H1 (cell line): ENCODE measurements at regions not wholly inside any gene's neighbourhood (a gene's known extent, or its start where the extent isn't known, plus 50 kb on each side); places are given as distances from the start of the nearest gene placed in this dataset.
A peak's percentile ranks its signal among the peaks of the same experiment; 100 is the strongest.

ENCODE experiments used
- CTCF ChIA-PET: fragments of 300-600 bp; sonication (Branson Sonifier 250); formaldehyde crosslinking; loops from one replicate; lab custom pipeline; 2021; ENCODE audit not compliant: partially characterized antibody; lab: Charles Lee
- POLR2A ChIA-PET: fragments of 300-600 bp; sonication (Branson Sonifier 250); formaldehyde crosslinking; loops from one replicate; lab custom pipeline; 2021; ENCODE audit warnings: inconsistent platforms; ENCODE audit not compliant: partially characterized antibody; lab: Charles Lee
- DNase-seq, 2 experiments: peaks; one replicate each; pipeline versions ENCODE4 v3.0.0 to v3.0.0-alpha.2; 2010 to 2022; ENCODE audit warnings: low spot score in 2 of 2, low read depth in 1 of 2, mixed read lengths in 1 of 2
- FAIRE-seq: peaks from 2 replicates; lab custom pipeline; 2011; peaks lifted over from hg19 to GRCh38; lab: Jason Lieb, UNC
- H2AFZ ChIP-seq: 2 replicates; pipeline ENCODE4 v1.8.1; 2012; ENCODE audit warnings: low read length, inconsistent platforms
- H2AK5ac ChIP-seq: 2 replicates; pipeline ENCODE4 v1.6.1; 2013; ENCODE audit warnings: low read depth, low read length
- H2BK120ac ChIP-seq: replicated peaks from 2 replicates; pipeline ENCODE3; 2013; ENCODE audit warnings: low read depth, low read length, inconsistent platforms
- H2BK12ac ChIP-seq: 2 replicates; pipeline ENCODE4 v1.6.1; 2013; ENCODE audit warnings: low read depth, low read length
- H2BK15ac ChIP-seq: 2 replicates; pipeline ENCODE4 v1.6.1; 2013; ENCODE audit warnings: low read length
- H2BK20ac ChIP-seq: 2 replicates; pipeline ENCODE4 v1.6.1; 2013; ENCODE audit warnings: low read length
- H2BK5ac ChIP-seq: 2 replicates; pipeline ENCODE4 v1.6.1; 2013; ENCODE audit warnings: low read depth, low read length
- H3K14ac ChIP-seq: 2 replicates; pipeline ENCODE4 v1.6.1; 2013; ENCODE audit warnings: inconsistent platforms; ENCODE audit not compliant: insufficient read length
- H3K18ac ChIP-seq: 2 replicates; pipeline ENCODE4 v1.6.1; 2013; ENCODE audit warnings: low read length; ENCODE audit errors: extremely low read depth
- H3K23ac ChIP-seq: 2 replicates; pipeline ENCODE4 v1.6.1; 2013; ENCODE audit warnings: inconsistent platforms; ENCODE audit not compliant: insufficient read length
- H3K23me2 ChIP-seq: 2 replicates; pipeline ENCODE4 v1.6.1; 2013; ENCODE audit warnings: low read depth, low read length
- H3K27ac ChIP-seq: 2 replicates; pipeline ENCODE4 v1.6.1; 2011; ENCODE audit warnings: low read depth, low read length, inconsistent platforms
- H3K27me3 ChIP-seq, 4 experiments: replicated peaks in 1 of 4; 1 replicate in 1 of 4; 2 replicates in 3 of 4; pipeline versions ENCODE4 v1.6.1 to v1.8.1; 2011 to 2013; ENCODE audit warnings: low read length in 3 of 4, mild to moderate bottlenecking in 3 of 4, inconsistent platforms in 2 of 4, mixed read lengths in 2 of 4, moderate library complexity in 1 of 4; ENCODE audit not compliant: control insufficient read depth in 3 of 4, insufficient read depth in 3 of 4; ENCODE audit errors: extremely low read depth in 1 of 4
- H3K36me3 ChIP-seq, 4 experiments: 2 replicates each; pipeline versions ENCODE4 v1.6.1 to v1.8.1; 2011 to 2013; ENCODE audit warnings: mild to moderate bottlenecking in 4 of 4, low read length in 3 of 4, moderate library complexity in 2 of 4, control low read depth in 1 of 4, inconsistent platforms in 1 of 4; ENCODE audit not compliant: insufficient read depth in 4 of 4, control insufficient read depth in 2 of 4
- H3K4ac ChIP-seq: replicated peaks from 2 replicates; pipeline ENCODE3; 2013; ENCODE audit warnings: low read length, low read depth, mixed read lengths, inconsistent platforms; ENCODE audit not compliant: insufficient read length
- H3K4me1 ChIP-seq, 4 experiments: replicated peaks in 1 of 4; 1 replicate in 1 of 4; 2 replicates in 3 of 4; pipeline versions ENCODE4 v1.6.1 to v1.8.1; 2011 to 2013; ENCODE audit warnings: low read length in 3 of 4, inconsistent platforms in 2 of 4, mixed read lengths in 1 of 4; ENCODE audit not compliant: insufficient read depth in 4 of 4, control insufficient read depth in 3 of 4
- H3K4me2 ChIP-seq, 2 experiments: 2 replicates each; pipeline versions ENCODE4 v1.6.1 to v1.8.1; 2011 to 2013; ENCODE audit warnings: low read depth in 2 of 2, low read length in 2 of 2, control low read depth in 1 of 2, inconsistent platforms in 1 of 2, mild to moderate bottlenecking in 1 of 2; ENCODE audit not compliant: insufficient read depth in 1 of 2
- H3K4me3 ChIP-seq, 4 experiments: fragments of 200-600, 300-600 bp in 1 of 4; sonication (generic), shearing (Covaris generic), sonication (Bioruptor Twin) in 1 of 4; 2 replicates each; pipeline versions ENCODE4 v1.5.1 to v1.8.1; 2011 to 2016; ENCODE audit warnings: low read length in 4 of 4, low read depth in 3 of 4, control low read depth in 2 of 4, inconsistent platforms in 2 of 4, mild to moderate bottlenecking in 2 of 4, mixed read lengths in 1 of 4, moderate library complexity in 1 of 4; ENCODE audit not compliant: insufficient read depth in 2 of 4; ENCODE audit errors: extremely low read depth in 1 of 4
- H3K56ac ChIP-seq: replicated peaks from 2 replicates; pipeline ENCODE3; 2013; ENCODE audit warnings: low read depth, mild to moderate bottlenecking, mixed read lengths, low read length, inconsistent platforms; ENCODE audit not compliant: insufficient read length
- H3K79me1 ChIP-seq: 2 replicates; pipeline ENCODE4 v1.6.1; 2013; ENCODE audit warnings: low read depth, low read length, control low read depth
- H3K79me2 ChIP-seq, 2 experiments: 2 replicates each; pipeline versions ENCODE4 v1.6.1 to v1.8.1; 2012 to 2013; ENCODE audit warnings: low read length in 2 of 2, mild to moderate bottlenecking in 2 of 2, inconsistent platforms in 1 of 2; ENCODE audit not compliant: insufficient read depth in 2 of 2, control insufficient read depth in 1 of 2
- H3K9ac ChIP-seq, 4 experiments: replicated peaks in 1 of 4; 1 replicate in 1 of 4; 2 replicates in 3 of 4; pipeline versions ENCODE4 v1.6.1 to v1.8.1; 2011 to 2013; ENCODE audit warnings: low read depth in 3 of 4, low read length in 3 of 4, control low read depth in 2 of 4, mild to moderate bottlenecking in 2 of 4, moderate library complexity in 2 of 4, inconsistent platforms in 1 of 4; ENCODE audit errors: extremely low read depth in 1 of 4
- H3K9me3 ChIP-seq, 2 experiments: 2 replicates each; pipeline versions ENCODE4 v1.6.1 to v1.8.1; 2012 to 2013; ENCODE audit warnings: mild to moderate bottlenecking in 2 of 2, moderate library complexity in 2 of 2, control low read depth in 1 of 2, inconsistent platforms in 1 of 2, low read depth in 1 of 2, low read length in 1 of 2, mixed read lengths in 1 of 2; ENCODE audit not compliant: insufficient read depth in 2 of 2
- H4K20me1 ChIP-seq, 2 experiments: replicated peaks in 1 of 2; 2 replicates each; pipeline versions ENCODE3 to v1.8.1; 2011 to 2013; ENCODE audit warnings: inconsistent platforms in 2 of 2, low read length in 2 of 2, mild to moderate bottlenecking in 1 of 2; ENCODE audit not compliant: insufficient read depth in 2 of 2, control insufficient read depth in 1 of 2
- H4K5ac ChIP-seq: 2 replicates; pipeline ENCODE4 v1.6.1; 2013; ENCODE audit warnings: low read length, low read depth, mixed read lengths, inconsistent platforms; ENCODE audit not compliant: insufficient read length
- H4K8ac ChIP-seq: 2 replicates; pipeline ENCODE4 v1.8.0; 2013; ENCODE audit warnings: mild to moderate bottlenecking, moderate library complexity, low read length, inconsistent platforms; ENCODE audit not compliant: insufficient read depth; ENCODE audit errors: extremely low read depth
- H4K91ac ChIP-seq: replicated peaks from 2 replicates; pipeline ENCODE3; 2013; ENCODE audit warnings: low read length, mixed read lengths, inconsistent platforms; ENCODE audit not compliant: insufficient read length
- CBX8 ChIP-seq: fragments of 300-800, 300-1000 bp; sonication (generic); IDR thresholded peaks from 2 replicates; pipeline ENCODE4 v1.7.1; 2016; ENCODE audit warnings: low read depth, low read length, borderline replicate concordance
- CEBPB ChIP-seq: IDR thresholded peaks from 2 replicates; pipeline ENCODE4 v1.6.1; 2012; ENCODE audit warnings: low read depth, low read length
- EP300 ChIP-seq, 2 experiments: IDR thresholded peaks; 1 replicate in 1 of 2; 2 replicates in 1 of 2; pipeline ENCODE4 v1.6.1; 2011 to 2012; ENCODE audit warnings: low read depth in 2 of 2, low read length in 2 of 2, mild to moderate bottlenecking in 2 of 2, borderline replicate concordance in 1 of 2, inconsistent platforms in 1 of 2, moderate library complexity in 1 of 2
- JUN ChIP-seq: IDR thresholded peaks from 2 replicates; pipeline ENCODE4 v1.6.1; 2011; ENCODE audit warnings: low read depth, mild to moderate bottlenecking, improper control_type of control experiment, low read length
- YY1 ChIP-seq: IDR thresholded peaks from 2 replicates; pipeline ENCODE4 v1.6.1; 2011; ENCODE audit warnings: low read depth, mild to moderate bottlenecking, low read length
- WGBS, 2 experiments: shearing (Covaris generic) in 1 of 2; methylation state at CpG; one replicate each; pipeline versions ENCODE4 v1.1.6 to v1.1.7; 2013 to 2015; ENCODE audit warnings: low lambda C conversion rate in 2 of 2, mixed read lengths in 2 of 2, inconsistent platforms in 1 of 2, low coverage in 1 of 2, missing lambda C conversion rate in 1 of 2; ENCODE audit not compliant: insufficient replicate concordance in 2 of 2, insufficient coverage in 1 of 2, insufficient read length in 1 of 2; ENCODE audit errors: extremely low coverage in 1 of 2, missing lambda C conversion rate in 1 of 2; 5-methylcytosine and 5-hydroxymethylcytosine counted together
- TF ChIP-seq, protein P1 (sequence below): IDR thresholded peaks from 2 replicates; pipeline ENCODE4 v1.6.1; 2011; ENCODE audit warnings: low read depth, mild to moderate bottlenecking, low read length; ENCODE audit not compliant: insufficient read depth

DNA sequence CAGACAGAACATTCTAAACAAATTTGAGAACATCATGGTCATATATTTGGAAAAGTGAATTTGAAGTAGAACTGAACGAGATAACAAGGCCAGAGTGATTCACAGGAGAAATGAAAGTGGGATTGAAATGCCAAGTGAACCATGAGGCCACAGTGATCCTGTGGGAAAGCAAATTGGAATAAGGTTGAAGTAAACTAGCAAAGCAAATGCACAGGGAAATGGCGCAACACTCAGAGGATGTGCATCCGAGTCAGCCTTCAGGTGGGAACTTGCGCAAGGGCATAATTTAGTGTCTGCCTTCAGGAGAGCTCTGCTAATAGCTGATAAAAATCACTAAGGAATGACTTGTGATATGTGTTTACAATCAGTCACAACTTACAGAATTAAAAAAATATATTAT, 696.6 kb downstream of the LIG4 start:
- H3K4me1 ChIP-seq = no peaks in the 10 kb centered on the region
- no peak overlapping the region for H3K23ac ChIP-seq
- H3K9ac ChIP-seq = no peak overlapping the region
- no peaks in the 10 kb centered on the region for H3K27me3 ChIP-seq
- no peaks in the 10 kb centered on the region for H4K20me1 ChIP-seq
- no peak overlapping the region for H3K56ac ChIP-seq
- H2BK12ac ChIP-seq = no peak overlapping the region
- H3K4me3 ChIP-seq = no peak overlapping the region
- H2BK120ac ChIP-seq = no peak overlapping the region
- no peaks in the 10 kb centered on the region for H3K9me3 ChIP-seq
- H2AK5ac ChIP-seq = no peak overlapping the region
- H4K5ac ChIP-seq = no peak overlapping the region
- no peak overlapping the region for H3K4me2 ChIP-seq
- H3K27ac ChIP-seq = no peak overlapping the region
- FAIRE-seq = no peak
- no peaks in the 10 kb centered on the region for H3K79me2 ChIP-seq
- no peak overlapping the region for H2BK20ac ChIP-seq
- no peak overlapping the region for H3K18ac ChIP-seq
- no peak overlapping the region for H2BK5ac ChIP-seq
- H3K79me1 ChIP-seq = no peaks in the 10 kb centered on the region
- H2BK15ac ChIP-seq = no peak overlapping the region
- 88% methylated on average over 4 of the region's 4 CpGs; no CpG with 5 or more reads in 1 of the 2 experiments for WGBS, 2 experiments
- H3K36me3 ChIP-seq = no peaks in the 10 kb centered on the region
- no peak for TF ChIP-seq EP300 (IDR thresholded peaks at IDR 0.05; ENCODE audit: borderline replicate concordance in 1 of 2, low read depth in 2 of 2, low read length in 2 of 2)
- TF ChIP-seq YY1 = no peak
- no peak for TF ChIP-seq JUN
- no peak for TF ChIP-seq CBX8
- TF ChIP-seq CEBPB = 0 out of 2 replicates have a peak, but pooled peaks have one; percentile 25
- TF ChIP-seq, protein P1, sequence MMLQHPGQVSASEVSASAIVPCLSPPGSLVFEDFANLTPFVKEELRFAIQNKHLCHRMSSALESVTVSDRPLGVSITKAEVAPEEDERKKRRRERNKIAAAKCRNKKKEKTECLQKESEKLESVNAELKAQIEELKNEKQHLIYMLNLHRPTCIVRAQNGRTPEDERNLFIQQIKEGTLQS = no peak
- H3K4ac ChIP-seq = no peak overlapping the region
- no peak overlapping the region for H4K8ac ChIP-seq
- ChIA-PET POLR2A (no interaction called here), CTCF (interaction anchor here (0.7 kb wide), 1 partner anchor 12 kb away, joined by 3 read pairs; no protein-coding TSS in a partner anchor)
- no peak overlapping the region for H4K91ac ChIP-seq
- DNase-seq = no peak
- no peak overlapping the region for H2AFZ ChIP-seq
- H3K23me2 ChIP-seq = peaks cover 1% of the 10 kb centered on the region; the same call in 1 of the 2 replicates
- no peak overlapping the region for H3K14ac ChIP-seq
